IMR-90 (cell line): ENCODE measurements at regions not wholly inside any gene's neighbourhood (a gene's known extent, or its start where the extent isn't known, plus 50 kb on each side); places are given as distances from the start of the nearest gene placed in this dataset.

ENCODE experiments used
- ATAC-seq: fragments of 200-7000 bp; cut with Tn5 transposase; 2 replicates; pipeline ENCODE4 v1.9.1; 2020; ENCODE audit warnings: low read depth, mild to moderate bottlenecking, moderate library complexity
- BruUV-seq: library from RNA; stranded (reverse); fragments of 400-500 nt; replicated peaks from 2 replicates; lab custom pipeline; 2021; lab: Mats Ljungman, UMichigan
- CTCF ChIA-PET: fragments of 300-600 bp; formaldehyde crosslinking; extraction: SDS; loops from one replicate; lab custom pipeline; 2021; ENCODE audit warnings: antibody characterized with exemption; lab: Yijun Ruan, JAX
- POLR2A ChIA-PET: fragments of 300-600 bp; sonication (Branson Sonifier 250); formaldehyde crosslinking; loops from one replicate; lab custom pipeline; 2022; ENCODE audit warnings: antibody characterized with exemption; ENCODE audit not compliant: unreplicated experiment; lab: Charles Lee
- DNase-seq: peaks from one replicate; pipeline ENCODE4 v3.0.0; 2013
- H2AFZ ChIP-seq: replicated peaks from 2 replicates; pipeline ENCODE3; 2013; ENCODE audit warnings: low read length, mild to moderate bottlenecking; ENCODE audit not compliant: poor library complexity
- H2AK5ac ChIP-seq: 2 replicates; pipeline ENCODE4 v1.6.1; 2013; ENCODE audit warnings: low read depth, low read length, inconsistent platforms
- H2AK9ac ChIP-seq: replicated peaks from 2 replicates; pipeline ENCODE3; 2013; ENCODE audit warnings: mild to moderate bottlenecking, low read depth, low read length, moderate library complexity; ENCODE audit not compliant: poor library complexity
- H2BK120ac ChIP-seq: 2 replicates; pipeline ENCODE4 v1.6.1; 2013; ENCODE audit warnings: low read depth, low read length, inconsistent platforms
- H2BK15ac ChIP-seq: 3 replicates; pipeline ENCODE4 v1.6.1; 2013; ENCODE audit warnings: low read depth, low read length, inconsistent platforms
- H2BK20ac ChIP-seq: 2 replicates; pipeline ENCODE4 v1.6.1; 2013; ENCODE audit warnings: low read depth, mild to moderate bottlenecking, inconsistent platforms, low read length, moderate library complexity
- H2BK5ac ChIP-seq: 2 replicates; pipeline ENCODE4 v1.6.1; 2013; ENCODE audit warnings: mild to moderate bottlenecking, low read depth, low read length, inconsistent platforms; ENCODE audit not compliant: poor library complexity, severe bottlenecking
- H3K14ac ChIP-seq: replicated peaks from 2 replicates; pipeline ENCODE4 v1.6.1; 2013; ENCODE audit warnings: low read depth, low read length, inconsistent platforms
- H3K18ac ChIP-seq: 2 replicates; pipeline ENCODE4 v1.6.1; 2013; ENCODE audit warnings: low read depth, low read length, control low read depth
- H3K23ac ChIP-seq: 2 replicates; pipeline ENCODE4 v1.6.1; 2013; ENCODE audit warnings: low read depth, low read length, inconsistent platforms
- H3K27ac ChIP-seq: 2 replicates; pipeline ENCODE4 v1.5.1; 2013; ENCODE audit warnings: mild to moderate bottlenecking, control low read depth, low read length; ENCODE audit not compliant: insufficient read depth
- H3K27me3 ChIP-seq: 2 replicates; pipeline ENCODE4 v1.6.1; 2013; ENCODE audit warnings: low read length; ENCODE audit not compliant: control insufficient read depth, insufficient read depth
- H3K36me3 ChIP-seq: 2 replicates; pipeline ENCODE4 v1.6.1; 2013; ENCODE audit warnings: low read length, mixed read lengths; ENCODE audit not compliant: control insufficient read depth, insufficient read depth
- H3K4ac ChIP-seq: 2 replicates; pipeline ENCODE4 v1.6.1; 2013; ENCODE audit warnings: low read depth, low read length, inconsistent platforms
- H3K4me1 ChIP-seq: 2 replicates; pipeline ENCODE4 v1.6.1; 2013; ENCODE audit warnings: low read length, mixed read lengths; ENCODE audit not compliant: control insufficient read depth, insufficient read depth
- H3K4me2 ChIP-seq: 2 replicates; pipeline ENCODE4 v1.6.1; 2013; ENCODE audit warnings: low read depth, mild to moderate bottlenecking, control low read depth, low read length, moderate library complexity
- H3K4me3 ChIP-seq: 2 replicates; pipeline ENCODE4 v1.5.1; 2013; ENCODE audit warnings: low read depth, mild to moderate bottlenecking, control low read depth, low read length, moderate library complexity; ENCODE audit not compliant: insufficient read depth
- H3K56ac ChIP-seq: 2 replicates; pipeline ENCODE4 v1.6.1; 2013; ENCODE audit warnings: low read length, inconsistent platforms; ENCODE audit not compliant: insufficient read depth; ENCODE audit errors: extremely low read depth
- H3K79me1 ChIP-seq, 2 experiments: 2 replicates each; pipeline ENCODE4 v1.6.1; 2013; ENCODE audit warnings: low read length in 2 of 2, inconsistent platforms in 1 of 2, low read depth in 1 of 2
- H3K9ac ChIP-seq: 2 replicates; pipeline ENCODE4 v1.6.1; 2013; ENCODE audit warnings: low read depth, low read length, control low read depth
- H3K9me1 ChIP-seq: 2 replicates; pipeline ENCODE4 v1.6.1; 2013; ENCODE audit warnings: low read length, inconsistent platforms; ENCODE audit not compliant: insufficient read depth
- H3K9me3 ChIP-seq: 2 replicates; pipeline ENCODE4 v1.6.1; 2013; ENCODE audit warnings: low read length; ENCODE audit not compliant: control insufficient read depth, insufficient read depth
- H4K20me1 ChIP-seq: 2 replicates; pipeline ENCODE4 v1.6.1; 2013; ENCODE audit warnings: low read length, inconsistent platforms; ENCODE audit not compliant: insufficient read depth
- H4K5ac ChIP-seq: 2 replicates; pipeline ENCODE4 v1.6.1; 2013; ENCODE audit warnings: mild to moderate bottlenecking, low read depth, low read length, control low read depth
- H4K8ac ChIP-seq, 2 experiments: 2 replicates each; pipeline ENCODE4 v1.6.1; 2013; ENCODE audit warnings: low read depth in 2 of 2, low read length in 2 of 2, control low read depth in 1 of 2, inconsistent platforms in 1 of 2
- H4K91ac ChIP-seq: 2 replicates; pipeline ENCODE4 v1.6.1; 2013; ENCODE audit warnings: low read depth, low read length, inconsistent platforms; ENCODE audit not compliant: insufficient read depth
- FOS ChIP-seq: fragments of 150-350 bp; IDR thresholded peaks from 2 replicates; pipeline ENCODE4 v1.6.1; 2016; ENCODE audit warnings: low read depth, low read length
- MAZ ChIP-seq: IDR thresholded peaks from 2 replicates; pipeline ENCODE4 v1.6.1; 2012; ENCODE audit warnings: low read depth, mild to moderate bottlenecking, low read length, improper control_type of control experiment, moderate library complexity, borderline replicate concordance
- WGBS, 2 experiments: methylation state at CpG; one replicate each; pipeline versions ENCODE4 v1.1.5 to v1.1.7; 2013; ENCODE audit warnings: missing lambda C conversion rate in 2 of 2; ENCODE audit not compliant: insufficient read length in 1 of 2; ENCODE audit errors: extremely low coverage in 2 of 2; 5-methylcytosine and 5-hydroxymethylcytosine counted together
- dilution Hi-C: fragments of 300-500 bp; cut with HindIII; formaldehyde crosslinking; loops from one replicate; pipeline ENCODE4 v1.14.3; 2018; ENCODE audit warnings: low sequenced_read_pairs; ENCODE audit not compliant: unreplicated experiment
- in situ Hi-C: fragments of 300-500 bp; cut with MboI; formaldehyde crosslinking; loops from 3 replicates; pipeline ENCODE4 v1.14.3; 2019; ENCODE audit warnings: low sequenced_read_pairs, inconsistent platforms, mixed read lengths
- intact Hi-C: fragments of 100-400 bp; cut with micrococcal nuclease; formaldehyde crosslinking; loops from 2 replicates; pipeline ENCODE4 v1.10.0; 2022
- TF ChIP-seq, protein P1 (sequence below): conservative IDR thresholded peaks from 2 replicates; pipeline ENCODE4 v1.5.1; 2012; ENCODE audit warnings: mild to moderate bottlenecking, low read depth, low read length, improper control_type of control experiment

DNA sequence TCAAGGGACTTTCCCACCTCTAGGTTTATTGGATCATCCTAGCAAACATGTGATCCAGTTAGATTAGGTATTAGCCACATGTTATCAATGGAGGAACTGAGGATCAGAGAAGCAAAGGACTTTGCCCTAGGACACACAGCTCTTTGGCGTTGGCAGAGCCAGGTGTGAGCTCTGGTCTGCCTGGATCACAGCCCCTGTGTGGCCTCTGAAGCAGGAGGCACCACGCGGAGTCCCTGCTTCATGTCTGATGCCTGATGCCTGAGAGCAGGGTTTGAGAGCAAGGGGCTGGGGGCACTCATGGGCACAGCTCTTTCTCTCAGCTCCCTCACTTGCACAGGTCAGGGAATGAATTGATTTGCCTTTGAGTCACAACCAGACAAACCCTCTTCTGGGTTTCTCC, 64.7 kb upstream of the CTBP2 start:
- Histone ChIP-seq H2BK15ac (no peak overlapping the region; the same call in 2 of the 3 replicates), H2AK9ac (no peak overlapping the region), H3K27ac (no peak overlapping the region), H4K91ac (no peak overlapping the region), H4K5ac (no peak overlapping the region), H3K4me2 (no peak overlapping the region), H2AK5ac (no peak overlapping the region), H3K27me3 (peaks cover 14% of the 10 kb centered on the region; the same call in 1 of the 2 replicates), H3K9me3 (no peaks in the 10 kb centered on the region), H3K23ac (no peak overlapping the region), H3K14ac (no peak overlapping the region), H2BK20ac (no peak overlapping the region), H4K8ac (no peak overlapping the region), H3K56ac (no peak overlapping the region), H2BK120ac (no peak overlapping the region), H3K9me1 (0 out of 2 replicates have a peak, but pooled peaks cover 3% of the 10 kb centered on the region), H3K4me3 (no peak overlapping the region), H3K79me1 (no peaks in the 10 kb centered on the region), H3K9ac (no peak overlapping the region), H3K4me1 (no peaks in the 10 kb centered on the region), H2AFZ (peak overlapping the region; percentile 43), H3K18ac (no peak overlapping the region), H3K4ac (no peak overlapping the region; the same call in 1 of the 2 replicates), H2BK5ac (no peak overlapping the region), H3K36me3 (no peaks in the 10 kb centered on the region), H4K20me1 (no peaks in the 10 kb centered on the region)
- WGBS, 2 experiments: no CpG with 5 or more reads among the region's 3 CpGs
- dilution Hi-C loops (no loop called here), intact Hi-C loops (no loop called here), in situ Hi-C loops (no loop called here)
- BruUV-seq: no TSS peak
- no peak for DNase-seq
- CTCF ChIA-PET: no interaction called here
- POLR2A ChIA-PET: no interaction called here
- TF ChIP-seq, protein P1, sequence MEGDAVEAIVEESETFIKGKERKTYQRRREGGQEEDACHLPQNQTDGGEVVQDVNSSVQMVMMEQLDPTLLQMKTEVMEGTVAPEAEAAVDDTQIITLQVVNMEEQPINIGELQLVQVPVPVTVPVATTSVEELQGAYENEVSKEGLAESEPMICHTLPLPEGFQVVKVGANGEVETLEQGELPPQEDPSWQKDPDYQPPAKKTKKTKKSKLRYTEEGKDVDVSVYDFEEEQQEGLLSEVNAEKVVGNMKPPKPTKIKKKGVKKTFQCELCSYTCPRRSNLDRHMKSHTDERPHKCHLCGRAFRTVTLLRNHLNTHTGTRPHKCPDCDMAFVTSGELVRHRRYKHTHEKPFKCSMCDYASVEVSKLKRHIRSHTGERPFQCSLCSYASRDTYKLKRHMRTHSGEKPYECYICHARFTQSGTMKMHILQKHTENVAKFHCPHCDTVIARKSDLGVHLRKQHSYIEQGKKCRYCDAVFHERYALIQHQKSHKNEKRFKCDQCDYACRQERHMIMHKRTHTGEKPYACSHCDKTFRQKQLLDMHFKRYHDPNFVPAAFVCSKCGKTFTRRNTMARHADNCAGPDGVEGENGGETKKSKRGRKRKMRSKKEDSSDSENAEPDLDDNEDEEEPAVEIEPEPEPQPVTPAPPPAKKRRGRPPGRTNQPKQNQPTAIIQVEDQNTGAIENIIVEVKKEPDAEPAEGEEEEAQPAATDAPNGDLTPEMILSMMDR: no peak
- TF ChIP-seq FOS (no peak), MAZ (no peak)
- no peak for ATAC-seq
